ENCODE measurements at regions not wholly inside any gene's neighbourhood (a gene's known extent, or its start where the extent isn't known, plus 50 kb on each side); places are given as distances from the start of the nearest gene placed in this dataset.

DNA sequence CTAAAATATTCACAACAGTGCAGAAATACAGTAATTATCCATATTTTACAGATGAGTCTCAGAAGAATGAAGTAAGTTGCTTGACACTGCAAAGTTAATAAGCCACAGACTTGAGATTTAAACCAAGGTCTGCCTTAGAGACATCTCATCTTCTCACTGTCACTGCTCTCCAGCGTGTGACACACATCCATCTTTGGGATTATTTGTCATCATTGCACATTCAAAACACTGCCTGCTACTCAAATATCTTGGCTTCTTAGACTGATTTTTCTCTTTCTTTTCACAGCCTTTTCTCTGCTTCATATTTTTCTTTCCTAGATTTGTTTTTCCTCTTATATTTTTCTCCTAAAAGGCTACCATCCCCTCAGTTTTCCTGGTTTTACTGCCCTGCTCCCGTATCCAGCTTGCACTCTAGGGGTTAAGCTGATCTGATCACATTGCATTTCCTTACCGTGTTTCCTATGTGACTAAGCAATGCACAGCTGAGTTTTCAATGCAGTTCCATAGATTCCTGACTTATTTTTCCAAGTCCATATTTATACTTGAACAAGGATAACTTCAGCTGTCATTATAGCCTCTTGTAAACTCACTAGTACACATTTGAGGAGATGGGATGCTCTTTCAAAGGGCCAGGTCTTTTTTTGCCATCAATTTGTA lies 353.0 kb downstream of the PLK2 start:
- Histone ChIP-seq H3K9me3 (ENCODE audit: low read depth, low read length) (no peaks in the 10 kb centered on the region), H3K9ac (ENCODE audit: insufficient read length) (no peak overlapping the region), H3K36me3 (ENCODE audit: insufficient read depth, low read length) (no peaks in the 10 kb centered on the region), H3K27ac (no peak overlapping the region), H3K4me3 (no peak overlapping the region)
- TF ChIP-seq EZH2 (IDR thresholded peaks at IDR 0.05) (no peak), FOXP2 (optimal IDR thresholded peaks at IDR 0.05; ENCODE audit: control extremely low read depth, extremely low read length, insufficient read depth) (no peak), POLR2AphosphoS5 (IDR thresholded peaks at IDR 0.05; ENCODE audit: borderline replicate concordance, low read depth, low read length) (no peak)
- no peak for DNase-seq (ENCODE audit: low read depth, low spot score)

- Histone ChIP-seq H3K4me3 (no peak overlapping the region), H3K9me3 (ENCODE audit: low read depth, low read length) (no peaks in the 10 kb centered on the region), H3K36me3 (ENCODE audit: insufficient read depth, low read length) (no peaks in the 10 kb centered on the region), H3K9ac (ENCODE audit: insufficient read length) (no peak overlapping the region), H3K27ac (no peak overlapping the region)
- no peak for DNase-seq (ENCODE audit: low read depth, low spot score)
- TF ChIP-seq POLR2AphosphoS5 (IDR thresholded peaks at IDR 0.05; ENCODE audit: borderline replicate concordance, low read depth, low read length) (no peak), EZH2 (IDR thresholded peaks at IDR 0.05) (no peak)
Observed at GRCh38 chr5:58105836-58106235, 354.1 kb downstream of the PLK2 start.

DNA sequence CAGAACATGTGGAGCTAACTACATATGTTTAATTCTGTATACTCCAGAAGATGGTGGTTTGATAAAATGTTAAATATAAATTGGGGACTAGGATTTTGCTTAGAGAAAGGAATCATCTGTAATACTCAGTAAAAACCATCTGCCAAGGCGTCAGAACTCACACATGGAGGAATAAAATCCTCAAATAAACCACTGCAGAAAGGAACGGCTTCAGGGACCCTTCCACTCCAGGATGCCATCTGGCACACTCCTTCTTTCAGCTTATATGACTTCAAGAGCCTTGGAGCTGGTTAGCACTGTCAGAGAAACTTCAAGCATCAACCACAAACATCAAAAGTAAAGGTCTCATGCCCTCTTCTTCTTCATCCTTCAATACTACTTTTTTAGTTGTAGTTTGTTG lies 360.6 kb downstream of the PLK2 start:
- Histone ChIP-seq H3K9ac (ENCODE audit: insufficient read length) (no peak overlapping the region), H3K4me3 (no peak overlapping the region)
- TF ChIP-seq POLR2AphosphoS5 (IDR thresholded peaks at IDR 0.05; ENCODE audit: borderline replicate concordance, low read depth, low read length) (no peak), EZH2 (IDR thresholded peaks at IDR 0.05) (no peak), FOXP2 (optimal IDR thresholded peaks at IDR 0.05; ENCODE audit: control extremely low read depth, extremely low read length, insufficient read depth) (no peak)

DNA sequence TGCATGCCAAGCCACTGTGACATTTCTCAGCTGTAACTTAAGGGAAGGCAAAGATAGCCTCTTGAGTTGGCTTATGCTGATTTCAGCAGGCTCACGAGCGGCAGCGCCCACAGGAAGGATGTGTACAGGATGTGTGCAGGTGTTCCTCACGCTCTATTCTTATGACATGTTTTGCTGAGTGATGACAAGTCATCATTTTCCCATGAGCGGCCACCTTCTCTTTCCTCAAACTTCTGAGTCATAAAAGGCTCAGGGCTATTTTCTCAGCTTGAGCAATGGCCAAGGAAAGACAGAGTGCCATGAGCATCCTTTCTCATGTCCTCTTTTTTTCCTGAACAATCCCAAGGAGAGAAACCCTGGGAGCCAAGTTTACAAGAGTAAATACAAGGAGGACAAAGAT lies 365.9 kb downstream of the PLK2 start:
- no peak for DNase-seq (ENCODE audit: low read depth, low spot score)
- Histone ChIP-seq H3K9me3 (ENCODE audit: low read depth, low read length) (no peaks in the 10 kb centered on the region), H3K9ac (ENCODE audit: insufficient read length) (no peak overlapping the region), H3K36me3 (ENCODE audit: insufficient read depth, low read length) (no peaks in the 10 kb centered on the region), H3K4me3 (no peak overlapping the region), H3K27ac (no peak overlapping the region)
- no peak for TF ChIP-seq EZH2 (IDR thresholded peaks at IDR 0.05)
- no peak for TF ChIP-seq POLR2AphosphoS5 (IDR thresholded peaks at IDR 0.05; ENCODE audit: borderline replicate concordance, low read depth, low read length)
- no peak for TF ChIP-seq FOXP2 (optimal IDR thresholded peaks at IDR 0.05; ENCODE audit: control extremely low read depth, extremely low read length, insufficient read depth)

More for the DNA sequence above, 360.6 kb downstream of the PLK2 start:
- no peaks in the 10 kb centered on the region for H3K9me3 ChIP-seq (ENCODE audit: low read depth, low read length)
- H3K36me3 ChIP-seq (ENCODE audit: insufficient read depth, low read length), result no peaks in the 10 kb centered on the region
- H3K27ac ChIP-seq, result no peak overlapping the region
- DNase-seq (ENCODE audit: low read depth, low spot score), result no peak

GRCh38 chr5:58090704-58091103 lies 369.2 kb downstream of the PLK2 start:
- no peak overlapping the region for H3K27ac ChIP-seq
- TF ChIP-seq FOXP2 (optimal IDR thresholded peaks at IDR 0.05; ENCODE audit: control extremely low read depth, extremely low read length, insufficient read depth) (no peak), EZH2 (IDR thresholded peaks at IDR 0.05) (no peak), POLR2AphosphoS5 (IDR thresholded peaks at IDR 0.05; ENCODE audit: borderline replicate concordance, low read depth, low read length) (no peak)
- H3K9me3 ChIP-seq (ENCODE audit: low read depth, low read length), result no peaks in the 10 kb centered on the region
- no peaks in the 10 kb centered on the region for H3K36me3 ChIP-seq (ENCODE audit: insufficient read depth, low read length)
- no peak for DNase-seq (ENCODE audit: low read depth, low spot score)
- no peak overlapping the region for H3K9ac ChIP-seq (ENCODE audit: insufficient read length)
- no peak overlapping the region for H3K4me3 ChIP-seq

DNA sequence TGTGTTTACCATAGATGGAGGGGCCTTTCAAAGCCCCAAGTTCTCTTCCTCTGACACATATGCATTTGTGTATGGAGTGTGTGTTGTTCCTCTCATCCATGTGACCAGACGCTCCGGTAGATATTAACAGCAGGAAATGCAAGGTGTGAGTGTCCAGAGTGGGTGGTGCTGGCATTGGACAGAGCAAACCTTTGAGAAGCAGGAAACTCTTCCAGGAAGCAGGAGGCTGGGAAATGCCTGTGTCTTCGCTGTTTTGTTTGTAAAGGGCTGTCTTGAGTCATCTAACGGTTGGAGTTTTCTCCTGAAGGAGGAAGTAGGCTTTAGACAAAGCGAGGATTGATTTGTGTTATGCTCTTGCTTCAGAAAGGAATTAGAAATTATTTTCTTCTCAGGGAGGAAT lies 370.9 kb downstream of the PLK2 start:
- Histone ChIP-seq H3K36me3 (ENCODE audit: insufficient read depth, low read length) (no peaks in the 10 kb centered on the region), H3K9ac (ENCODE audit: insufficient read length) (no peak overlapping the region), H3K4me3 (no peak overlapping the region), H3K27ac (no peak overlapping the region), H3K9me3 (ENCODE audit: low read depth, low read length) (no peaks in the 10 kb centered on the region)
- DNase-seq (ENCODE audit: low read depth, low spot score), result no peak
- no peak for TF ChIP-seq EZH2 (IDR thresholded peaks at IDR 0.05)
- TF ChIP-seq POLR2AphosphoS5 (IDR thresholded peaks at IDR 0.05; ENCODE audit: borderline replicate concordance, low read depth, low read length), result no peak
- no peak for TF ChIP-seq FOXP2 (optimal IDR thresholded peaks at IDR 0.05; ENCODE audit: control extremely low read depth, extremely low read length, insufficient read depth)

- H3K27ac ChIP-seq, result no peak overlapping the region
- no peak overlapping the region for H3K4me3 ChIP-seq
- H3K36me3 ChIP-seq (ENCODE audit: insufficient read depth, low read length), result no peaks in the 10 kb centered on the region
- DNase-seq (ENCODE audit: low read depth, low spot score), result no peak
- H3K9me3 ChIP-seq (ENCODE audit: low read depth, low read length), result no peaks in the 10 kb centered on the region
- no peak for TF ChIP-seq POLR2AphosphoS5 (IDR thresholded peaks at IDR 0.05; ENCODE audit: borderline replicate concordance, low read depth, low read length)
- no peak for TF ChIP-seq EZH2 (IDR thresholded peaks at IDR 0.05)
- TF ChIP-seq FOXP2 (optimal IDR thresholded peaks at IDR 0.05; ENCODE audit: control extremely low read depth, extremely low read length, insufficient read depth), result no peak
- no peak overlapping the region for H3K9ac ChIP-seq (ENCODE audit: insufficient read length)
Observed at GRCh38 chr5:58087905-58088304, 372.0 kb downstream of the PLK2 start.

GRCh38 chr5:58087123-58087522 lies 372.8 kb downstream of the PLK2 start:
- H3K27ac ChIP-seq, result no peak overlapping the region
- no peaks in the 10 kb centered on the region for H3K36me3 ChIP-seq (ENCODE audit: insufficient read depth, low read length)
- H3K9ac ChIP-seq (ENCODE audit: insufficient read length), result no peak overlapping the region
- no peaks in the 10 kb centered on the region for H3K9me3 ChIP-seq (ENCODE audit: low read depth, low read length)
- TF ChIP-seq EZH2 (IDR thresholded peaks at IDR 0.05) (no peak), POLR2AphosphoS5 (IDR thresholded peaks at IDR 0.05; ENCODE audit: borderline replicate concordance, low read depth, low read length) (no peak), FOXP2 (optimal IDR thresholded peaks at IDR 0.05; ENCODE audit: control extremely low read depth, extremely low read length, insufficient read depth) (no peak)
- no peak for DNase-seq (ENCODE audit: low read depth, low spot score)
- no peak overlapping the region for H3K4me3 ChIP-seq

GRCh38 chr5:58085800-58086199 lies 374.1 kb downstream of the PLK2 start:
- DNase-seq (ENCODE audit: low read depth, low spot score), result no peak
- Histone ChIP-seq H3K36me3 (ENCODE audit: insufficient read depth, low read length) (no peaks in the 10 kb centered on the region), H3K4me3 (no peak overlapping the region), H3K9me3 (ENCODE audit: low read depth, low read length) (no peaks in the 10 kb centered on the region), H3K9ac (ENCODE audit: insufficient read length) (no peak overlapping the region), H3K27ac (no peak overlapping the region)
- TF ChIP-seq FOXP2 (optimal IDR thresholded peaks at IDR 0.05; ENCODE audit: control extremely low read depth, extremely low read length, insufficient read depth), result no peak
- no peak for TF ChIP-seq EZH2 (IDR thresholded peaks at IDR 0.05)
- TF ChIP-seq POLR2AphosphoS5 (IDR thresholded peaks at IDR 0.05; ENCODE audit: borderline replicate concordance, low read depth, low read length), result no peak

All from SK-N-MC (cell line).